Subcutaneous abdominal adipose tissue (tissue), 5 donors: ENCODE measurements at regions not wholly inside any gene's neighbourhood (a gene's known extent, or its start where the extent isn't known, plus 50 kb on each side); places are given as distances from the start of the nearest gene placed in this dataset.
A peak's percentile ranks its signal among the peaks of the same experiment; 100 is the strongest.
"Not testable (repeated sequence)": the region's sequence is repeated elsewhere in the genome, so short reads cannot be mapped to it uniquely, and the experiment has no call there.

ENCODE experiments used
- H3K27ac ChIP-seq: one replicate; pipeline ENCODE4 v1.7.0; 2013; ENCODE audit warnings: low read depth, mild to moderate bottlenecking, inconsistent platforms, low read length, moderate library complexity
- H3K27me3 ChIP-seq, 5 donors: one replicate each; pipeline ENCODE4 v1.7.0; 2013; ENCODE audit warnings: low read length in 5 of 5, inconsistent platforms in 1 of 5; ENCODE audit not compliant: control insufficient read depth in 5 of 5, insufficient read depth in 4 of 5
- H3K36me3 ChIP-seq, 5 donors: one replicate each; pipeline ENCODE4 v1.7.0; 2013; ENCODE audit warnings: low read length in 5 of 5; ENCODE audit not compliant: control insufficient read depth in 5 of 5, insufficient read depth in 5 of 5
- H3K4me1 ChIP-seq, 5 donors: one replicate each; pipeline ENCODE4 v1.7.0; 2013; ENCODE audit warnings: low read length in 5 of 5, mild to moderate bottlenecking in 3 of 5, moderate library complexity in 1 of 5; ENCODE audit not compliant: control insufficient read depth in 5 of 5, insufficient read depth in 5 of 5
- H3K4me3 ChIP-seq, 5 donors: one replicate each; pipeline ENCODE4 v1.7.0; 2013; ENCODE audit warnings: low read length in 5 of 5, low read depth in 1 of 5
- H3K9ac ChIP-seq, 5 donors: one replicate each; pipeline ENCODE4 v1.7.0; 2013; ENCODE audit warnings: low read length in 5 of 5, mild to moderate bottlenecking in 4 of 5, moderate library complexity in 3 of 5
- H3K9me3 ChIP-seq, 5 donors: one replicate each; pipeline ENCODE4 v1.7.0; 2013; ENCODE audit warnings: low read length in 5 of 5; ENCODE audit not compliant: control insufficient read depth in 5 of 5
- donor health status: healthy.
- donor health status: healthy.
- donor health status: healthy.
- donor health status: healthy.
- donor health status: healthy.

DNA sequence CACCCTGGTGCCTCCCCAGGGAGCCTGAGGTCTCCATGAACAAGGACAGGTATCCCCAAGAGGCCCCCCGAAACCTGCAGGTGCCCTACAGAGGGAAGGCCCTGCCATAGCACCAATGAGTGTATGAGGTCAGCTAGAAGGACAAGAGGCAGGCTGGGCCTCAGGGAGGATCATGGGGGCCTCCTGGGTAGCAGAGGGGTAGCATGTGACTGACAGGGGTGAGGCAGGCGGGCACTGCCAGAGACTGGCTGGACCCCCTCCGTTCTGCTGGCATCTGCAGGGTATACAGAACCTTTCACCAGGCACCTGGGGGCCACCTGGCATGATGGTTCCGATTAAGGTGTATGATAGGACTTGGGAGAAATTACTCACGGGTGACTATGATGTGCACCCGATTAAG, 79.2 kb upstream of the KCTD7 start:
- H3K4me1 ChIP-seq: peaks cover 0 to 1% (median 0%) of the 10 kb centered on the region in 5 donors
- H3K36me3 ChIP-seq: peaks cover 6 to 75% (median 63%) of the 10 kb centered on the region in 5 donors
- no peak overlapping the region for H3K4me3 ChIP-seq
- H3K27ac ChIP-seq: no peak overlapping the region
- H3K9me3 ChIP-seq: no peaks in the 10 kb centered on the region
- no peaks in the 10 kb centered on the region for H3K27me3 ChIP-seq
- no peak overlapping the region for H3K9ac ChIP-seq

- no peaks in the 10 kb centered on the region for H3K27me3 ChIP-seq
- H3K4me1 ChIP-seq: peaks cover 1 to 13% (median 9%) of the 10 kb centered on the region in 5 donors
- H3K27ac ChIP-seq: no peak overlapping the region
- H3K9ac ChIP-seq: no peak overlapping the region
- peaks cover 6 to 78% (median 61%) of the 10 kb centered on the region in 5 donors for H3K36me3 ChIP-seq
- no peaks in the 10 kb centered on the region for H3K9me3 ChIP-seq
- no peak overlapping the region for H3K4me3 ChIP-seq
Observed at GRCh38 chr7:66553001-66553400, 75.7 kb upstream of the KCTD7 start.

GRCh38 chr7:66553675-66554074, 75.0 kb upstream of the KCTD7 start:
- not testable (repeated sequence) for H3K9ac ChIP-seq, H3K27me3 ChIP-seq, H3K4me3 ChIP-seq, H3K9me3 ChIP-seq, H3K27ac ChIP-seq
- Histone ChIP-seq H3K4me1 (peaks cover 1 to 14% (median 9%) of the 10 kb centered on the region in 5 donors), H3K36me3 (peaks cover 6 to 80% (median 61%) of the 10 kb centered on the region in 5 donors)

DNA sequence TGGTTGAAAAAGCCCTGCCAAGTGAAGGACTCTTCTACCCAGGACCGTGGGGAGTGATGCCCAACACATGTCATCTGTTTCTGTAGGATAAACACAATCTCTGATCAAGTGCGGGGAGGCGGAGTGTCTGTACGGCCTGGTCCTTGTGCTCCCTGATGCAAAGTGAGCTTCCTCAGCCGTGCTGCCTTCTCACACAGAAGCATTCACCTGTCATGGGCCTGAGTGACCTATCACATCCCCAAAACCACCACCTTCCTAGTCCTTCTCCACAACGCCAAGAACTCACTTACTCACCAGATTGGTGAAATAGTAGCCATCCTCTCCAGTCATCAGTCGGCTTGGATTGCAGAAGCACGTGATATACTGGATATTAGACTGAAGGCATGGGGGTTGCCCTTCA, 74.4 kb upstream of the KCTD7 start:
- H3K4me3 ChIP-seq, H3K9me3 ChIP-seq, H3K27me3 ChIP-seq, H3K9ac ChIP-seq, H3K27ac ChIP-seq: not testable (repeated sequence)
- Histone ChIP-seq H3K36me3 (peaks cover 6 to 85% (median 63%) of the 10 kb centered on the region in 5 donors), H3K4me1 (peaks cover 1 to 14% (median 9%) of the 10 kb centered on the region in 5 donors)

DNA sequence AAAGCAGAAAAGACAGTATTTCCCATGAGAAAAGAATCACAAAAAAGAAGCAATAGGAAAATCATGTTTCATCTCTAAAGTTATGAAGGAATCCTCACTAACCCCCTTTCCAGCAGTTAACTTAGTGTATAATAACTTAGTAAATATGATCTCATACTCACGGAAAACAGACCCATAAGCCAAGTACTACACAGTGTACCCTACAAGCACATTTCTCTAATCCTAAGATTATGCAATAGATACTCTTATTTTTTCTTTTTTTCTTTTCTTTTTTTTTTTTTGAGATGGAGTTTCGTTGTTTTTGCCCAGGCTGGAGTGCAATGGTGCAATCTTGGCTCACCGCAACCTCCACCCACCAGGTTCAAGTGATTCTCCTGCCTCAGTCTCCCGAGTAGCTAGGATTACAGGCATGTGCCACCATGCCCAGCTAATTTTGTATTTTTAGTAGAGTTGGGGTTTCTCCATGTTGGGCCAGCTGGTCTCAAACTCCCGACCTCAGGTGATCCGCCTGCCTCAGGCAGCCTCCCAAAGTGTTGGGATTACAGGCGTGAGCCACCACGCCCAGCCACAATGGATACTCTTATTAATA, 73.7 kb upstream of the KCTD7 start:
- not testable (repeated sequence) for H3K27me3 ChIP-seq, H3K9me3 ChIP-seq, H3K27ac ChIP-seq, H3K4me3 ChIP-seq, H3K9ac ChIP-seq
- Histone ChIP-seq H3K36me3 (peaks cover 6 to 81% (median 61%) of the 10 kb centered on the region in 5 donors), H3K4me1 (peaks cover 1 to 14% (median 9%) of the 10 kb centered on the region in 5 donors)

- Histone ChIP-seq H3K9me3 (no peaks in the 10 kb centered on the region), H3K36me3 (peaks cover 6 to 69% (median 52%) of the 10 kb centered on the region in 5 donors), H3K4me3 (no peak overlapping the region), H3K4me1 (peaks cover 0 to 14% (median 9%) of the 10 kb centered on the region in 5 donors), H3K9ac (no peak overlapping the region), H3K27ac (no peak overlapping the region), H3K27me3 (no peaks in the 10 kb centered on the region)
Observed at GRCh38 chr7:66556177-66556548, 72.5 kb upstream of the KCTD7 start.

GRCh38 chr7:66556549-66557213, 72.0 kb upstream of the KCTD7 start:
- Histone ChIP-seq H3K4me3 (no peak overlapping the region), H3K27me3 (no peaks in the 10 kb centered on the region), H3K9ac (no peak overlapping the region), H3K4me1 (peaks cover 0 to 14% (median 9%) of the 10 kb centered on the region in 5 donors), H3K27ac (no peak overlapping the region), H3K9me3 (no peaks in the 10 kb centered on the region), H3K36me3 (peaks cover 6 to 68% (median 46%) of the 10 kb centered on the region in 5 donors)

- Histone ChIP-seq H3K9me3 (no peaks in the 10 kb centered on the region), H3K4me1 (peaks cover 0 to 14% (median 9%) of the 10 kb centered on the region in 5 donors), H3K9ac (no peak overlapping the region), H3K4me3 (peak overlapping the region in 2 of 5 donors; percentile 11 to 40), H3K27ac (no peak overlapping the region), H3K36me3 (peaks cover 6 to 60% (median 38%) of the 10 kb centered on the region in 5 donors), H3K27me3 (no peaks in the 10 kb centered on the region)
Observed at GRCh38 chr7:66557214-66558200, 71.2 kb upstream of the KCTD7 start.

DNA sequence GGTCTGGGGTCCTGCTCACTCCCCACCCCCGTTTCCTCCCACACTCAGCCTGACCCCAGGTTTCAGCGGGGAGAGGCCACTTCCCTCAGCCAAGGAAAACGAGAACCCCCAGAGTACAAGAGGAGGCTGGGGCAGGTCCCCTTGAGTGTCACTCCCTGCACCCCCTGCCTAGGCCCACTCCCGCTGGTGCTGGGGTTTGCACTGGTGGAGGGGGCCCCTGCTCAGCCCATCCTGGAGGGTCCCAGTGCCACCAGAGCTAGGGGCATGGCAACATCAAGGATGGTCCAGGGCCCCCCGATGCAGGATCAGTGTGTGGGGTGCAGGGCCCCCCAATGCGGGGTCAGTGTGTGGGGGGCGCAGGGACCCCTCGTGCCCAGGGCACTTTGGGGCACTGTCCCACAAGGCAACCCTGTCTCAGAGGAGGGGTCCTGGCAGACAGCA, 70.5 kb upstream of the KCTD7 start:
- H3K27me3 ChIP-seq: no peaks in the 10 kb centered on the region
- H3K9me3 ChIP-seq: no peaks in the 10 kb centered on the region
- H3K9ac ChIP-seq: no peak overlapping the region
- H3K36me3 ChIP-seq: peaks cover 6 to 53% (median 31%) of the 10 kb centered on the region in 5 donors
- H3K27ac ChIP-seq: no peak overlapping the region
- H3K4me1 ChIP-seq: peaks cover 0 to 14% (median 9%) of the 10 kb centered on the region in 5 donors
- H3K4me3 ChIP-seq: no peak overlapping the region
